Breast epithelium (tissue), 3 donors: ENCODE measurements at regions not wholly inside any gene's neighbourhood (a gene's known extent, or its start where the extent isn't known, plus 50 kb on each side); places are given as distances from the start of the nearest gene placed in this dataset.

Experiments used
- CTCF ChIP-seq, 3 donors: fragments of 450-650 bp; IDR thresholded peaks; one replicate each; pipeline ENCODE4 v1.5.1; 2016 to 2017; ENCODE audit warnings: antibody characterized with exemption in 3 of 3, mild to moderate bottlenecking in 3 of 3, moderate library complexity in 3 of 3
- POLR2A ChIP-seq: fragments of 450-650 bp; IDR thresholded peaks from one replicate; pipeline ENCODE4 v1.6.1; 2016; ENCODE audit warnings: antibody characterized with exemption, mild to moderate bottlenecking, moderate library complexity
- POLR2AphosphoS5 ChIP-seq, 3 donors: sonication (generic); formaldehyde crosslinking; IDR thresholded peaks; one replicate each; pipeline ENCODE4 v1.6.1; 2017; ENCODE audit warnings: antibody characterized with exemption in 3 of 3

- TF ChIP-seq CTCF (IDR thresholded peaks at IDR 0.05) (no peak), POLR2AphosphoS5 (IDR thresholded peaks at IDR 0.05) (no peak), POLR2A (no peak)
Observed at GRCh38 chr2:76516861-76517573, 806.3 kb upstream of the GCFC2 start.
